WTC11 (cell line): ENCODE measurements at regions not wholly inside any gene's neighbourhood (a gene's known extent, or its start where the extent isn't known, plus 50 kb on each side); places are given as distances from the start of the nearest gene placed in this dataset.

Source experiments
- CTCF ChIP-seq: fragments of 200-600 bp; IDR thresholded peaks from 2 replicates; pipeline ENCODE4 v1.8.0; 2022; ENCODE audit warnings: antibody characterized with exemption
- E2F5 ChIP-seq: sonication (generic); formaldehyde crosslinking; IDR thresholded peaks from 2 replicates; pipeline ENCODE4 v1.8.1; 2022; ENCODE audit warnings: mild to moderate bottlenecking, moderate library complexity, missing genetic modification reagents
- ELF4 ChIP-seq: sonication (generic); formaldehyde crosslinking; IDR thresholded peaks from 2 replicates; pipeline ENCODE4 v1.8.1; 2022; ENCODE audit warnings: low read depth, mild to moderate bottlenecking, moderate library complexity, missing genetic modification reagents
- ERG ChIP-seq: fragments of 250-450 bp; sonication (Bioruptor Pico); IDR thresholded peaks from 2 replicates; pipeline ENCODE4 v1.8.0; 2021; ENCODE audit warnings: mild to moderate bottlenecking
- MAX ChIP-seq: sonication (generic); formaldehyde crosslinking; IDR thresholded peaks from 2 replicates; pipeline ENCODE4 v1.8.0; 2022; ENCODE audit warnings: mild to moderate bottlenecking, missing genetic modification reagents
- NFE2L1 ChIP-seq: sonication (generic); formaldehyde crosslinking; IDR thresholded peaks from 2 replicates; pipeline ENCODE4 v1.8.1; 2023; ENCODE audit warnings: missing genetic modification reagents
- NR1H2 ChIP-seq: sonication (generic); formaldehyde crosslinking; IDR thresholded peaks from 2 replicates; pipeline ENCODE4 v1.9.0; 2021; ENCODE audit warnings: mild to moderate bottlenecking, moderate library complexity, missing genetic modification reagents
- PRDM15 ChIP-seq: sonication (generic); formaldehyde crosslinking; IDR thresholded peaks from 2 replicates; pipeline ENCODE4 v1.8.0; 2022; ENCODE audit warnings: missing genetic modification reagents
- SOX15 ChIP-seq: fragments of 250-450 bp; sonication (Bioruptor Pico); IDR thresholded peaks from 2 replicates; pipeline ENCODE4 v1.9.0; 2021; ENCODE audit warnings: mild to moderate bottlenecking
- SP1 ChIP-seq: sonication (generic); formaldehyde crosslinking; conservative IDR thresholded peaks from 2 replicates; pipeline ENCODE4 v1.8.1; 2022; ENCODE audit warnings: missing genetic modification reagents
- TEAD4 ChIP-seq: sonication (generic); formaldehyde crosslinking; IDR thresholded peaks from 2 replicates; pipeline ENCODE4 v1.8.0; 2022; ENCODE audit warnings: mild to moderate bottlenecking, missing genetic modification reagents
- ZNF671 ChIP-seq: fragments of 250-450 bp; sonication (Bioruptor Pico); IDR thresholded peaks from 2 replicates; pipeline ENCODE4 v1.8.0; 2021; ENCODE audit warnings: mild to moderate bottlenecking

- TF ChIP-seq ERG (CRISPR knock-in tag) (no peak), MAX (CRISPR knock-in tag) (no peak), ELF4 (no peak), TEAD4 (CRISPR knock-in tag) (no peak), PRDM15 (CRISPR knock-in tag) (no peak), CTCF (no peak), SP1 (CRISPR knock-in tag) (no peak), NR1H2 (CRISPR knock-in tag) (no peak), ZNF671 (CRISPR knock-in tag) (no peak), E2F5 (CRISPR knock-in tag) (no peak), SOX15 (no peak), NFE2L1 (no peak)
Measured at GRCh38 chr3:40913192-40913591, 286.1 kb upstream of the CTNNB1 start.
